Nucleus accumbens (tissue), 56 donors: ENCODE measurements at regions not wholly inside any gene's neighbourhood (a gene's known extent, or its start where the extent isn't known, plus 50 kb on each side); places are given as distances from the start of the nearest gene placed in this dataset.

ENCODE experiments used
- DNase-seq, 56 donors: peaks; one replicate each; lab custom pipeline; 2025; lab: John Stamatoyannopoulos, UW

DNA sequence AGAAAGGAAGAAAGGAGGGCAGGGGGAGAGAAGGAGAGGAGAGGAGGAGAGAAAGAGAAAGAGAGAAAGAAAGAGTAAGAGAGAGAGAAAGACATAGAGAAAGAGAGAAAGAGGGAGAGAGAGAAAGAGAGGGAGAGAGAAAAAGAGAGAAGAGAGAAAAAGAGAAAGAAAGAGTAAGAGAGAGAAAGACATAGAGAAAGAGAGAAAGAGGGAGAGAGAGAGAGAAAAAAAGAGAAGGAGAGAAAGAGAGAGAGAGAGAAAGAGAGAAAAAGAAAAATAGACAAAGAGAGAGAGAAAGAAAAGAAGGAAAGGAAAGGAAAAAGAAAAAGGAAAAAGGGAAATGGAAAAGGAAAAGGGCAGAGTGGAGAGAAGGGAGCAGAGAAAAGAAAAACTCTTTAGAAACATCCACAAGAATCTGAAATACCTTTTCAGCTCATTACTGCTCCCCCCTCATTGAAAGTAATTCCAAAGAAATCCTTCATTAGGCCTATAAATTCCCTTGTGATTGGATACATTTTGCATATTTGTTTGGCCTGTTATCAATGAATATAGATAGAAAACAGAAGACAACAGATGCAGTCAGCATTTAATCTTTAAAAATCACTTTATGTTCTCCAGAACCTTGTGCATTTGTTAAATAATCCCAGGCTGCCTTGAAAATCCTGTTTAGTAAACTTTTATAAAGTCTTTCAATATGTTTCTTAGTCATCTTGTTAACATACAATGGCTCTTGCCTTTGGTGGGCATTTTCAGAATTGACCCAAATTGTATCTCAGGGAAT lies 411.5 kb downstream of the NFIB start:
- no peak for DNase-seq

- DNase-seq, result no peak
Measured at GRCh38 chr9:13901176-13901575, 412.8 kb downstream of the NFIB start.

DNA sequence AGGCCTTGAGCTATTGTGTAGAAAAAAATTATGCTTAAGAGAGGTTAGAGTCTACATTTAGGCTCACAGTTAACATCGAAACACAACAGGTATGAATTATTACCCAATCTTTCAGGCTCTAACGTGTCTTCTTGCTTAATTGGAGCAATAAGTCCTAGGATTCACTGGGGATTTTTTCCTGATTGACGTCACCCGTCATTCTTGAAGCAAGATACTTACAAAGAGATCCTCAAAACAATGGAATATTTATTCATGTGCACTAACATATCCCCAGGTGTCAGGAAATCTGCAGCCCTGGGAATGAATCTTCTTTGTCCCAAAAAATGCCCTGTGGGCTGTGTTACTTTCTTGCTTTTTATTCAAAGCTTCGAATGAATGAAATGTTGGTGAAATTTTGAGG lies 413.5 kb downstream of the NFIB start:
- DNase-seq, result no peak

DNA sequence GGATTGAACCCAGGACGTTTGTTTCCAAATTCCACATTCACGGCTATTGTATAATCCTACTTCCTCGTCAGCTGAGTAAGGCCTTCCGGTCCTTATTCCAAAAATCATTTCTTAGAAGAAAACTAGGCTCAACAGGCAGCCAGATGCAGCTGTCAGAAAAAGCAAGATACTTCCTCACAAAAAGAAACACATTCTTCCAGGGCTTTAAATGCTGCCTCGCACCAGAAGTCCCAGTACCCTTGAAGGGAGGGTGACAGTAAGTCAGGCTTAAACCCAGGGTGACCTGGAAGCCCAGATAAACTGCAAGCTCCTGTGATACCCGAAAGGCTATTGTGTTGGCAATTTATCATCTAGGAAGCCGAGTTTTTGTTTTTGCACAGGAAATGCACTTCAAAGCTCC lies 414.0 kb downstream of the NFIB start:
- DNase-seq, result no peak

- no peak for DNase-seq
Measured at GRCh38 chr9:13898957-13899356, 415.0 kb downstream of the NFIB start.

DNA sequence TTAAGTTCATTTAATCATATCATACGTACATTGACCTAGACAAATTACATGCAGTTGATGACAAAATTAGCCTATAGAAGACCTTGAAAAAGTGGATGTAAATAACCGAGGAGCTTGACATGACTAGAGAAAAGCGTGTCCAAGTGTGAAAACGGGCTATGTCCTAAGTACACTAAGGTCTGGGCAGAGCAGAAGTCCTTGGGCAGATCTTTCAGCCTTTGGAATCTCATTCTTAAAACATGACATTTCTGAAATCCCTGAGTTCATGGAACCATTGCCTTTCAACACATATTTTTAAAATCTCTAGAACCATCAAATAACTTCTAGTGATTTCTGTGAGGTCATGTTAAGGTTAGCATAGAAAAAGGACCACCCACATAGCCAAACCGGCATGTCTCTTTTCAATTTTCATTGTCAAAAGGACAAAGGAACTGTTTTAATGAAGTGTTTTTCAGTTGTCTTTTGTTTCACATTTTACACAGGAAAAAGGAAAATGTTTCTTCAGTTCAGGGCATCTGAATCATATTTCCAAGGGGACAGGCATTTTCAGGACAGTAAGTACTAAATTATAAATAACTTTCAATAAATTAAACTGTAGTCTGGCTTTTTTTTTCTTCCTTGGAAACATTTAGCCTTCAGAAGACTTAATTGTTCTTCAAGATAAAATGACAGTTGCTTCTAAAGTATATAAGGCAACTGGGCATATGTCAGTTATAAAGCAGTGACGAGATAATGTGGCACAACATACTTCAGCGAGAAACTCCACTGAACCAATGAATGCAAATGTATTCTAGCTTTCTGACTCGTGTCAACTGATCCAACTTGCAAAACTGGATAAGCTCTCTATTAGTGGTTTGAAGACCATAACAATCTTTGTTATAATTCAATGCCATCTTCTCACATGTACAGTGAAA lies 416.8 kb downstream of the NFIB start:
- DNase-seq, result no peak

DNA sequence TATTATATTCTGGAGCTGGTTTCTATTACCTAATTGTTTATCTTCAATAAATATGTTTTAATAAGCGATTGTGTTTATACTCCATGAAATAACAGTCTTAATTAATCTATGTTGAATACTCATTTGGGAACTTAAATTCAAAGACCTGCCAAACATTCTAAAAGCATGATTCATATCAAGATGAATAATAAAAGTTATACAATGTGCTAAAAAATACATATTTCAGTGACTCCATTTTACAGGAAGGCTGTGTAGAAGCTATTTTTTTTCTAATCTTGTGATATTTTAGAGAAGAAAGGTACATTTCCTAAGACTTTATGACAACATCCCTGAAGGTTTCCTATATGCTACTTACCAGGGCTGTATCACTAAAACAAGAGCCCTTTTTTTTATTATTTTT lies 417.9 kb downstream of the NFIB start:
- no peak for DNase-seq

GRCh38 chr9:13885258-13885657 lies 428.7 kb downstream of the NFIB start:
- no peak for DNase-seq

GRCh38 chr9:13879981-13880380 lies 434.0 kb downstream of the NFIB start:
- DNase-seq, result no peak

DNA sequence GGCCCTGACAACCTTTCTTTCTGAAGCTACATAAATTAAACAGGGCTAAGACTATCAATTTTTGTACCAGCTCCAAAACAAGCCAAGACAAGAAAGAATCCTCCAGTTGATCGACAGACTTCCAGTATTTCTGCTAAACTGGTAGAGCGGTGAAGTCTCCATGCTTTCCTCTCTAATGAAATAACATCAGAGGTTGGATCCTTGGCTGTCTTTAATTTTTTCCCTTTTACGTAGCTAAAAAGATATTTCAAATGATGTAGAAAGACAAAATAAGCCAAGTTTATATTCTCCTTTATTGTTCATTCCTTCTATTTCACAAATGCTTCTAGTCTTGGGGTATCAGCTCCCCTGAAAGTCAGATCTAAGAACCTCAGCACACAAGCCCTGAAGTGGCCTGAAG lies 434.9 kb downstream of the NFIB start:
- no peak for DNase-seq

DNA sequence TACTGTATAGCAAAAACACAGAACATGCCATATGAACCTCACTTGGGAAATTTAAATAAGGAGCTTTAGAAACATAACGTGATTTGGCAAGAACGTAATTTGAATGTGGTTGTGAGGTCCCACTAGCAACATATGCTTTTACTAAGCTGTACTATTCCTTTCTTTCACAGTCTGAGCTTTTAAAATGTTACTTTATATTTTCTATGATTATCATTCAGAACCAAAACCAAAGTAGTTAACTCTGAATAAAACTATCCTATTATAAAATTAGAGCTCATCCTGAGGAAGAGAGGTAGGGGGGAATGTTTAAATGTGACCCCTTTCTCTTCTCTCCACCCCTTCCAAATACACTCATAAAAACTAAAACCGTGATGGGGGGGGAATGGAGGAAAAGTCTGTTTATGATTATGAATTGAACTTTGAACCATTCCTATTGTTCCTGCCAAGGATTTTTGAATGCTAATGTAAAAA lies 435.7 kb downstream of the NFIB start:
- no peak for DNase-seq

DNA sequence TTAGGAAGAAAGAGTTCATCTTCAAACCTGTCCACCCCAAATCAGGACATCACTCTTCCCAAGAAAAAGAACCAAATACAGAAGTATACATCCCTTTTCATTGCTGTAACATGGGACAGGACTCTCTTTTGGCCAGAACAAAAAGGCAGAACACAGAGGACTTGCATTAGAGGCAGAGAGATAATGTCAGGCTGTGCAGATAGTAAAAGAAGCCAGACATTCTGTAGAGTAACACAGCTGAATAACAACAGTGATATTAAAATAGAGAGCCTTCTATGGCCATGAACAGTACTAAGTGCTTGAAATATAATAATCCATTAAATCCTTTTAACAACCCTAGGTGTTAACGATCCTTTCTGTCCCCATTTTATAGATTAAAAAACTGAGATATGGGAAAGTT lies 437.2 kb downstream of the NFIB start:
- DNase-seq, result no peak

DNA sequence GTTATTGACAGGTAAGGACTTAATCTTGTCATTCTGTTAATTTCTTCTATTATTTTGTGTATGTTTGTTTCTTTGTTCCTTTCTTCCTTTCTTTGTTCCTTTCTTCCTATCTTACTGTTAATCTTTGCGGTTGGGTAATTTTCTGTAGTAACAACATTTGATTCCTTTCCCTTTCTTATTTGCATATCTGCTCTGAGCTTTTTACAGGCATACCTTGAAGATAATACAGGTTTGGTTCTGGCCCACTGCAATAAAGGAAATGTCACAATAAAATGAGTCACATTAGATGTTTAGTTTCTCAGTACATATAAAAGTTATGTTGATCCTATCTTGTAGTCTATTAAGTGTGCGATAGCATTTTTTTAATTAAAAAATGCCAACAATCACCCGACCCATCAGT lies 440.7 kb downstream of the NFIB start:
- DNase-seq, result no peak

DNA sequence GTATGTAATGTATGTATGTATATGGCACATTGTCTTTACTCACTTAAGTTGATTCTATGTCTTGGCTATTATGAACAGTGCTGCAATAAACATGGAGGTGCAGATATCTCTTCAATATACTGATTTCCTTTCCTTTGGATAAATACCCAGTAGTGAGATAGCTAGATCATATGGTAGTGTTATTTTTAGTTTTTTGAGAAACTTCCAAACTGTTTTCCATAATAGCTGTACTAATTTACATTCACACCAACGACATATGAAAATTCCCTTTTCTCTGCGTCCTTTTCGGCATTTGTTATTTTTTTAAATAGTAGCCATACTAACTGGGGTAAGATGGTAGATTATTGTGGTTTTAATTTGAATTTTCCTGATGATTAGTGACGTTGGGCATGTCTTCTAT lies 445.6 kb downstream of the NFIB start:
- DNase-seq, result no peak

DNA sequence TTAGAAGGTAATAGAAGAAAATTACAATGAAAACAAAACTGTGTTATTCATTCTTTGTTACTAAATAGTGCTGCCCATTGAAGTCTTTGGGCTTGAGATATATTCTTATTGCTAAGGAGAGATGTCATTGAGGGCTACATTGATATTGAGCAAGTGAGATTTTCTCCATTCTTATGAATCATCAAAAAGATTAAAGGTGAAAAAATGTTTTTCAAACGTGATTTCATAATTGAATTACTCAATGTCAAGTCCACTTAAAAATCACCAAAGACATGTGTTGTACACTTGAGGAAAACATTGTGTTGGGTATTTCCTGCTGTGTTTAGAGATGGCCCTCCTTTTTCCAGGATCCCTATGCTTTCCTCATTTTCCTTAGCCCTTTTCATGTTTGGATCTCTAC lies 448.1 kb downstream of the NFIB start:
- DNase-seq, result no peak

- peak in 9 of 56 donors; percentile 1 to 13 (median 2) for DNase-seq
Measured at GRCh38 chr9:13863112-13863511, 450.8 kb downstream of the NFIB start.

GRCh38 chr9:13862654-13863053 lies 451.3 kb downstream of the NFIB start:
- no peak for DNase-seq

DNA sequence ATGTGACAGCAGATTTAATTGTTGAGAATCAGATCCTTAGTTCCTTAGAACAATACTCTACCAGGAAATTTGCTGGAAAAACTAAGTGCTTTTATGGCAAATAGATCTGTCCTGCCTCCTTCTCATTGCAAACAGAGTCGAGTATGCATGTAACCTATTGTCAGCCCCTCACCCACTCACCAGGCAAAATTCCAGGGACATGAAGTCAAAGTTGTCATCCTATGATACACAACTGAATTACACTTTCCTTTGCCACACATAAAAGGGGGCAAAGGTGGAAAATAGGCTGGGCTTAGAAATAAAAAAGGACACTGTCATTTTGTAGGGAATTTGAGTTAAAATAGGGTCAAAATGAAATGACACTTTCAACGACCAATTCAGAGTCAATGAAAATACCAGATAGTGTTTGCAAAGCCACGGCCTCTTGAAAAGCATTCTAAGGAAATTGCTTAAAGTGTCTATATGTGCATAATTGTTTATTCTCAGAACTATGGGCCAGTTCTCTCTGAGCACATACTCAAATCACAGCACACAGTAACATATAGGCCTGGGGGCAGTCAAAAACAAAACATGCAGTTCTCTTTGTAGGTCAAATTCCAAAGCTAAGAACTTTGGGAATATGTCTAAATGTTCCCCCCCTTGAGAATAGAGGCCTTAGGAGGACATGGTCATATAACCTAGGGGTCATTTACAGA lies 452.8 kb downstream of the NFIB start:
- DNase-seq, result no peak

DNA sequence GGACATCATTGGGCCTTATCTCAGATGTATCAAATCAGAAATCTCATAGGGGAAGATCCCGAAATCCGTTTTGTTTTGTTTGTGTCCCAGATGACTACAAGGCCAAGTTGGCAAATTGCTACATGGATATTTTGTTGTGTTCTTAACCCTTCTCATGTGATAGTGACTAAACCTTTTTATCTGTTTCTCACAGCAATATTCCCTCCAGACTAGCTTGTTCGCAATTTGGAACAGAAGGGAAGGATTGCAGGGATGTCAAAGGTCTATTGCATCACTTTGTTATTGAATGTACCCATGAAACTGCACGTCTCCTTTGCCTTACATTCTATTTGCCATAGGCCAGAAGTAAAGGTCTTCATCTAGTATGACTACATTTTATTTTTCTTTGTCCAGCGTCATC lies 453.9 kb downstream of the NFIB start:
- no peak for DNase-seq

GRCh38 chr9:13857521-13857920 lies 456.4 kb downstream of the NFIB start:
- no peak for DNase-seq

GRCh38 chr9:13847270-13847669 lies 466.7 kb downstream of the NFIB start:
- no peak for DNase-seq
